Testis (tissue), 2 donors: ENCODE measurements at regions not wholly inside any gene's neighbourhood (a gene's known extent, or its start where the extent isn't known, plus 50 kb on each side); places are given as distances from the start of the nearest gene placed in this dataset.

Experiments
- POLR2A ChIP-seq: fragments of 450-650 bp; IDR thresholded peaks from one replicate; pipeline ENCODE4 v1.6.1; 2017; ENCODE audit warnings: antibody characterized with exemption, mild to moderate bottlenecking, moderate library complexity
- TF ChIP-seq, protein P1 (sequence below), 3 experiments: fragments of 450-650 bp in 2 of 3; fragments of 200-600 bp in 1 of 3; sonication (generic) in 1 of 3; IDR thresholded peaks; one replicate each; pipeline ENCODE4 v1.5.1; 2016 to 2019; ENCODE audit warnings: antibody characterized with exemption in 3 of 3, mild to moderate bottlenecking in 2 of 3, moderate library complexity in 1 of 3

DNA sequence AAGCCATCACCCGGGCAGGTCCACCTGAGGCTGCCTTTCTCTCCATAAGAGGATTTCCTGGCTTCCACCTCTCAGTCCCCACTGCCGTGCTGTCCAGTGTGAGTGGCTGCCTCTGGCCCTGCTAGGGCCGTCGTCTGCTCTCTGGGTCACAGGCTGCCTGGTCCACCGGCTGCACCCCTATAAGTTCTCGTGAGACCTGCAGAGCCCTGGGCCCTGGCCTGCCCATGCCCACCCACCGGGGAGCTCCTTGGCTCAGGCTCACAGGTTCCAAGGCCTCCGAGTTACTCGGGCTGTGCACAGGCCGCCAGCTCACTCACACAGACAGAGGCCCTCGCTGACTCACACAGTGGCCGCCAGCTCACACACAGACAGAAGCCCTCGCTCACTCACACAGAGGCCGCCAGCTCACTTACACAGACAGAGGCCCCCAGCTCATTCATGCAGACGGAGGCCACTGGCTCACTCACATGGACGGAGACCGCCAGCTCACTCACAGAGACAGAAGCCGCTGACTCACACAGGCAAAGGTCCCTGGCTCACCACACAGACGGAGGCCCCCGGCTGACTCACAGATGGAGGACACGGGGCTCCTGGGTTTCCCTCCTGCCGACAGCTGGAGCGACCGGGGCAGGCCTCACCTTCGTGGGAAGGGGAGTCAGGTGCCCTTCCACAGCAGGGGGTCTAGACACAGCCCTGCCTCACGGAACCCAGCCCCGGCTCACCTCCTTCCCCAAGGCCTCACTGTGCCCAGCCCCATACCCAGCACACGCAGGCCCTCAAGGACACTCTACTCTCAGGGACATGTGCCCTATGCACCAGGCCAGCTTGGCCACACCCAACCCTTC is 334.1 kb upstream of the MYT1L start:
- TF ChIP-seq, protein P1, sequence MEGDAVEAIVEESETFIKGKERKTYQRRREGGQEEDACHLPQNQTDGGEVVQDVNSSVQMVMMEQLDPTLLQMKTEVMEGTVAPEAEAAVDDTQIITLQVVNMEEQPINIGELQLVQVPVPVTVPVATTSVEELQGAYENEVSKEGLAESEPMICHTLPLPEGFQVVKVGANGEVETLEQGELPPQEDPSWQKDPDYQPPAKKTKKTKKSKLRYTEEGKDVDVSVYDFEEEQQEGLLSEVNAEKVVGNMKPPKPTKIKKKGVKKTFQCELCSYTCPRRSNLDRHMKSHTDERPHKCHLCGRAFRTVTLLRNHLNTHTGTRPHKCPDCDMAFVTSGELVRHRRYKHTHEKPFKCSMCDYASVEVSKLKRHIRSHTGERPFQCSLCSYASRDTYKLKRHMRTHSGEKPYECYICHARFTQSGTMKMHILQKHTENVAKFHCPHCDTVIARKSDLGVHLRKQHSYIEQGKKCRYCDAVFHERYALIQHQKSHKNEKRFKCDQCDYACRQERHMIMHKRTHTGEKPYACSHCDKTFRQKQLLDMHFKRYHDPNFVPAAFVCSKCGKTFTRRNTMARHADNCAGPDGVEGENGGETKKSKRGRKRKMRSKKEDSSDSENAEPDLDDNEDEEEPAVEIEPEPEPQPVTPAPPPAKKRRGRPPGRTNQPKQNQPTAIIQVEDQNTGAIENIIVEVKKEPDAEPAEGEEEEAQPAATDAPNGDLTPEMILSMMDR (IDR thresholded peaks at IDR 0.05) = no peak
- no peak for TF ChIP-seq POLR2A
